Panc1 (cell line): ENCODE measurements at regions not wholly inside any gene's neighbourhood (a gene's known extent, or its start where the extent isn't known, plus 50 kb on each side); places are given as distances from the start of the nearest gene placed in this dataset.

Experiments
- SIN3A ChIP-seq: IDR thresholded peaks from 2 replicates; pipeline ENCODE4 v1.6.1; 2012; ENCODE audit warnings: low read depth, mild to moderate bottlenecking, low read length, moderate library complexity, borderline replicate concordance; ENCODE audit not compliant: insufficient read depth
- TF ChIP-seq, protein P1 (sequence below): fragments of 450-650 bp; IDR thresholded peaks from 2 replicates; pipeline ENCODE4 v1.5.1; 2017; ENCODE audit warnings: mild to moderate bottlenecking
- TF ChIP-seq, protein P2 (sequence below), 2 experiments: IDR thresholded peaks; 2 replicates each; pipeline ENCODE4 v1.6.1; 2011 to 2012; ENCODE audit warnings: low read depth in 2 of 2, control low read depth in 1 of 2, low read length in 1 of 2, mild to moderate bottlenecking in 1 of 2, moderate library complexity in 1 of 2; ENCODE audit not compliant: insufficient read depth in 1 of 2

DNA sequence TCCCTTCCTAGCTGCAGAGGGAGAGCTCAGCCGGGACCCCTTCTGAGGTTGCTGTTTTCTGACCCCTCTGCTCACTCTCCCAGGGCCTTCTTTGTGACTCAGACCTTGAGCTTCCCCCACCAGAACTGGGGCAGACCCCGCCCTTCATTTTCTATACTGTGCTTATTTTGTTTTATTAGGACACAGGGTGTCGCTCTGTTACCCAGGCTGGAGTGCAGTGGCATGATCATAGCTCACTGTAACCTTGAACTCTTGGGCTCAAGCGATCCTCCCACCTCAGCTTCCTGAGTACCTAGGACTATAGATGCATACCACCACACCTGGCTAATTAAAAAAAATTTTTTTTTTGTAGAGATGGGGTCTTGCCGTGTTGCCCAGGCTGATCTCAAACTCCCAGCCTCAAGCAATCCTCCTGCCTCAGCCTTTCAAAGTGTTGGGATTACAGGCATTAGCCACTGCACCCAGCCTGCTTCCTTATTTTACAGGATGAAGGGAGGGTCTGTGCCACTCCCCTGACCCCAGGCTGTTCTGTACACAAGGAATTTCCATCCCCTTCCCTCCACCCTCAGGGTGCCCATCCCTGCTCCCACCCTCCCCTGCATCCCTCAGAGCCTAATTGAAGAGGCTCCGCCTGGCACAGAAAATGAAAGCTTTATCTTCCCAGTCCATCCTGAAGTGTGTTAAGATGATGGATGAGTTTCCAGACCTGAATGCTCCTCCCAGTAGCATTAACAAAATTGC, 195.2 kb upstream of the POU3F1 start:
- TF ChIP-seq, protein P1, sequence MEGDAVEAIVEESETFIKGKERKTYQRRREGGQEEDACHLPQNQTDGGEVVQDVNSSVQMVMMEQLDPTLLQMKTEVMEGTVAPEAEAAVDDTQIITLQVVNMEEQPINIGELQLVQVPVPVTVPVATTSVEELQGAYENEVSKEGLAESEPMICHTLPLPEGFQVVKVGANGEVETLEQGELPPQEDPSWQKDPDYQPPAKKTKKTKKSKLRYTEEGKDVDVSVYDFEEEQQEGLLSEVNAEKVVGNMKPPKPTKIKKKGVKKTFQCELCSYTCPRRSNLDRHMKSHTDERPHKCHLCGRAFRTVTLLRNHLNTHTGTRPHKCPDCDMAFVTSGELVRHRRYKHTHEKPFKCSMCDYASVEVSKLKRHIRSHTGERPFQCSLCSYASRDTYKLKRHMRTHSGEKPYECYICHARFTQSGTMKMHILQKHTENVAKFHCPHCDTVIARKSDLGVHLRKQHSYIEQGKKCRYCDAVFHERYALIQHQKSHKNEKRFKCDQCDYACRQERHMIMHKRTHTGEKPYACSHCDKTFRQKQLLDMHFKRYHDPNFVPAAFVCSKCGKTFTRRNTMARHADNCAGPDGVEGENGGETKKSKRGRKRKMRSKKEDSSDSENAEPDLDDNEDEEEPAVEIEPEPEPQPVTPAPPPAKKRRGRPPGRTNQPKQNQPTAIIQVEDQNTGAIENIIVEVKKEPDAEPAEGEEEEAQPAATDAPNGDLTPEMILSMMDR, result no peak
- TF ChIP-seq, protein P2, sequence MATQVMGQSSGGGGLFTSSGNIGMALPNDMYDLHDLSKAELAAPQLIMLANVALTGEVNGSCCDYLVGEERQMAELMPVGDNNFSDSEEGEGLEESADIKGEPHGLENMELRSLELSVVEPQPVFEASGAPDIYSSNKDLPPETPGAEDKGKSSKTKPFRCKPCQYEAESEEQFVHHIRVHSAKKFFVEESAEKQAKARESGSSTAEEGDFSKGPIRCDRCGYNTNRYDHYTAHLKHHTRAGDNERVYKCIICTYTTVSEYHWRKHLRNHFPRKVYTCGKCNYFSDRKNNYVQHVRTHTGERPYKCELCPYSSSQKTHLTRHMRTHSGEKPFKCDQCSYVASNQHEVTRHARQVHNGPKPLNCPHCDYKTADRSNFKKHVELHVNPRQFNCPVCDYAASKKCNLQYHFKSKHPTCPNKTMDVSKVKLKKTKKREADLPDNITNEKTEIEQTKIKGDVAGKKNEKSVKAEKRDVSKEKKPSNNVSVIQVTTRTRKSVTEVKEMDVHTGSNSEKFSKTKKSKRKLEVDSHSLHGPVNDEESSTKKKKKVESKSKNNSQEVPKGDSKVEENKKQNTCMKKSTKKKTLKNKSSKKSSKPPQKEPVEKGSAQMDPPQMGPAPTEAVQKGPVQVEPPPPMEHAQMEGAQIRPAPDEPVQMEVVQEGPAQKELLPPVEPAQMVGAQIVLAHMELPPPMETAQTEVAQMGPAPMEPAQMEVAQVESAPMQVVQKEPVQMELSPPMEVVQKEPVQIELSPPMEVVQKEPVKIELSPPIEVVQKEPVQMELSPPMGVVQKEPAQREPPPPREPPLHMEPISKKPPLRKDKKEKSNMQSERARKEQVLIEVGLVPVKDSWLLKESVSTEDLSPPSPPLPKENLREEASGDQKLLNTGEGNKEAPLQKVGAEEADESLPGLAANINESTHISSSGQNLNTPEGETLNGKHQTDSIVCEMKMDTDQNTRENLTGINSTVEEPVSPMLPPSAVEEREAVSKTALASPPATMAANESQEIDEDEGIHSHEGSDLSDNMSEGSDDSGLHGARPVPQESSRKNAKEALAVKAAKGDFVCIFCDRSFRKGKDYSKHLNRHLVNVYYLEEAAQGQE (IDR thresholded peaks at IDR 0.05; ENCODE audit: insufficient read depth in 1 of 2, low read depth in 2 of 2, low read length in 1 of 2), result no peak
- no peak for TF ChIP-seq SIN3A
